Cardiac muscle cell (in vitro differentiated cells and primary cell): ENCODE measurements at regions not wholly inside any gene's neighbourhood (a gene's known extent, or its start where the extent isn't known, plus 50 kb on each side); places are given as distances from the start of the nearest gene placed in this dataset.

Experiments used
- DNase-seq, 2 donors: peaks; one replicate each; pipeline versions ENCODE4 v3.0.0 to v3.0.0-alpha.2; 2010 to 2017; ENCODE audit warnings: low read depth in 1 of 2, low spot score in 1 of 2
- H3K27ac ChIP-seq: fragments of 200-600 bp; sonication (generic); 2 replicates; pipeline ENCODE4 v1.5.1; 2016
- H3K27me3 ChIP-seq: fragments of 200-600 bp; sonication (generic); 2 replicates; pipeline ENCODE4 v1.6.0; 2016; ENCODE audit warnings: control low read depth
- H3K36me3 ChIP-seq: fragments of 200-600 bp; sonication (generic); 2 replicates; pipeline ENCODE4 v1.5.1; 2016; ENCODE audit warnings: control low read depth
- H3K4me1 ChIP-seq: fragments of 200-600 bp; sonication (generic); 2 replicates; pipeline ENCODE4 v1.8.1; 2017; ENCODE audit warnings: low read depth, mild to moderate bottlenecking, mixed run types
- H3K4me3 ChIP-seq: fragments of 200-600 bp; sonication (generic); 2 replicates; pipeline ENCODE4 v1.5.1; 2016; ENCODE audit warnings: mild to moderate bottlenecking
- H3K9me3 ChIP-seq: fragments of 200-600 bp; sonication (generic); 2 replicates; pipeline ENCODE4 v1.5.1; 2017; ENCODE audit warnings: low read depth, mild to moderate bottlenecking, control low read depth
- CTCF ChIP-seq: IDR thresholded peaks from 2 replicates; pipeline ENCODE4 v1.5.1; 2012; ENCODE audit warnings: low read depth, mild to moderate bottlenecking, low read length

- Histone ChIP-seq H3K27ac (no peak overlapping the region), H3K9me3 (no peaks in the 10 kb centered on the region), H3K4me3 (no peak overlapping the region), H3K4me1 (no peaks in the 10 kb centered on the region), H3K27me3 (no peaks in the 10 kb centered on the region), H3K36me3 (no peaks in the 10 kb centered on the region)
- no peak for DNase-seq
- no peak for TF ChIP-seq CTCF
These were observed 259.0 kb downstream of the CCDC59 start for GRCh38 chr12:82099216-82099615.

- Histone ChIP-seq H3K9me3 (no peaks in the 10 kb centered on the region), H3K4me3 (no peak overlapping the region), H3K4me1 (no peaks in the 10 kb centered on the region), H3K27ac (no peak overlapping the region), H3K36me3 (no peaks in the 10 kb centered on the region), H3K27me3 (no peaks in the 10 kb centered on the region)
- no peak for DNase-seq
- TF ChIP-seq CTCF: no peak
These were observed 260.3 kb downstream of the CCDC59 start for GRCh38 chr12:82097877-82098276.

- H3K27ac ChIP-seq: no peak overlapping the region
- H3K9me3 ChIP-seq: no peaks in the 10 kb centered on the region
- no peaks in the 10 kb centered on the region for H3K27me3 ChIP-seq
- no peak for TF ChIP-seq CTCF
- H3K36me3 ChIP-seq: no peaks in the 10 kb centered on the region
- H3K4me3 ChIP-seq: no peak overlapping the region
- H3K4me1 ChIP-seq: no peaks in the 10 kb centered on the region
- DNase-seq: no peak
These were observed 260.7 kb downstream of the CCDC59 start for GRCh38 chr12:82097438-82097837.

- Histone ChIP-seq H3K27me3 (no peaks in the 10 kb centered on the region), H3K36me3 (no peaks in the 10 kb centered on the region), H3K27ac (no peak overlapping the region), H3K4me3 (no peak overlapping the region), H3K9me3 (no peaks in the 10 kb centered on the region), H3K4me1 (no peaks in the 10 kb centered on the region)
- DNase-seq: no peak
- TF ChIP-seq CTCF: no peak
These were observed 268.0 kb downstream of the CCDC59 start for GRCh38 chr12:82090165-82090564.

GRCh38 chr12:82089369-82090121, 268.6 kb downstream of the CCDC59 start:
- Histone ChIP-seq H3K27me3 (no peaks in the 10 kb centered on the region), H3K9me3 (no peaks in the 10 kb centered on the region), H3K36me3 (no peaks in the 10 kb centered on the region), H3K4me1 (no peaks in the 10 kb centered on the region), H3K27ac (no peak overlapping the region), H3K4me3 (no peak overlapping the region)
- TF ChIP-seq CTCF: no peak
- no peak for DNase-seq

GRCh38 chr12:82082501-82082900, 275.7 kb downstream of the CCDC59 start:
- Histone ChIP-seq H3K4me1 (no peaks in the 10 kb centered on the region), H3K9me3 (no peaks in the 10 kb centered on the region), H3K4me3 (no peak overlapping the region), H3K27ac (no peak overlapping the region), H3K36me3 (no peaks in the 10 kb centered on the region), H3K27me3 (no peaks in the 10 kb centered on the region)
- TF ChIP-seq CTCF: no peak
- no peak for DNase-seq
